GM21423 (cell line): ENCODE measurements at regions not wholly inside any gene's neighbourhood (a gene's known extent, or its start where the extent isn't known, plus 50 kb on each side); places are given as distances from the start of the nearest gene placed in this dataset.
"Not testable (repeated sequence)": the region's sequence is repeated elsewhere in the genome, so short reads cannot be mapped to it uniquely, and the experiment has no call there.

Source experiments
- ATAC-seq: cut with Tn5 transposase; IDR thresholded peaks from one replicate; pipeline ENCODE4 v1.9.1; 2021; ENCODE audit warnings: mild to moderate bottlenecking, moderate library complexity; ENCODE audit not compliant: unreplicated experiment

GRCh38 chr3:176009256-176009655 is 1150.1 kb downstream of the NAALADL2 start:
- no peak for ATAC-seq

DNA sequence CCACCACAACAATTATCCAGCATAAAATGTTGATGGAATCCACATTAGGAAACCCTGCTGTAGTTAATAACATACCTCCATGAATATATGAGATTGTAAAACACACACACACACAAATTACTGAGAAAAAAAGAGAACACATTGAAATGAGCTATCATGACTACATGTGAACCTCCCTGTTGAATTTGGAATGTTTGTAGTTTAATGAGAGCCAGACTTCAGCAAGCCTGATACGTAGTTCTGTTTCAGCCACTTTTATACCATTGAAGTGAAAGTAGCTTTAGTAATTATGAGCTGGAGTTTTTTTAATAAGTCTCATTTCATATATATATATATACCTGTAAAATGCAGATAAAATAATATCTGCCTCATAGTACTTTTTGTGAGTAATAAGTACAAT is 1146.4 kb downstream of the NAALADL2 start:
- ATAC-seq, result no peak

DNA sequence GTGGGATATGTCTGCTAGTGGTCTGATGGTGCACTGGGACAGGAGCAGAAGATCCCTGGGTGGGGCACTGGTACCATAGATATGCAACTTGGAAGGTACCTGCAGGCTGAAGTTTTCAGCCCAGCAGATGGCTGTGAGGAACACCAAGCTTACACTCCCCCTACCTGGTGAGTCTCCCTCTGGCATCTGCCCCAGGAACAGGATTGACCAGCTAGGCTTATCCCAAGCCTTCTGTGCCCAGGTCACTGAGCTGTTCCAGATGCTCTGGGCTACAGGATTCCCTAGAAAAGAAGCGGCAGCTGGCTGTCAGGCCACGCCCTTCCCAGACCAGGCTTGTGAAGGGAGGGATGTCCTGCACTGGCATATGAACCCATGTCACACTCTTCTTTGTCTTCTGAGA is 1130.0 kb downstream of the NAALADL2 start:
- no peak for ATAC-seq

- no peak for ATAC-seq
These were observed 1129.3 kb downstream of the NAALADL2 start for GRCh38 chr3:175988401-175988800.

DNA sequence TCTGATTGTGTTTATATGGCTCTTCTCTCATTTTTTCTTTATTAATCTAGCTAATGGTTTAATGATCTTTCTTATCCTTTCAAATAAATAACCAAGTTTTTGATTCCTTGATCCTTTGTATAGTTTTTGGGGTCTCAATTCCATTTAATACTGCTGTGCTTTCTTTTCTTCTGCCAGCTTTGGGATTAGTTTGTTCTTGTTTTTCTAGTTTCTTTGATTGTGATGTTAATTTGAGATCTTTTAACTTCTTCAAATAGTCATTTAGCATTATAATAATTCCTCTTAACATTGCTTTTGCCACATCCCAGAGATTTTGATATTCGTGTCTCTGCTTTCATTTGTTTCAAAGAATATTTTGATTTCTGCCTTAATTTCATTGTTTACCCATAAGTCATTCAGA is 1126.6 kb downstream of the NAALADL2 start:
- no peak for ATAC-seq

GRCh38 chr3:175983379-175983778 is 1124.2 kb downstream of the NAALADL2 start:
- no peak for ATAC-seq

DNA sequence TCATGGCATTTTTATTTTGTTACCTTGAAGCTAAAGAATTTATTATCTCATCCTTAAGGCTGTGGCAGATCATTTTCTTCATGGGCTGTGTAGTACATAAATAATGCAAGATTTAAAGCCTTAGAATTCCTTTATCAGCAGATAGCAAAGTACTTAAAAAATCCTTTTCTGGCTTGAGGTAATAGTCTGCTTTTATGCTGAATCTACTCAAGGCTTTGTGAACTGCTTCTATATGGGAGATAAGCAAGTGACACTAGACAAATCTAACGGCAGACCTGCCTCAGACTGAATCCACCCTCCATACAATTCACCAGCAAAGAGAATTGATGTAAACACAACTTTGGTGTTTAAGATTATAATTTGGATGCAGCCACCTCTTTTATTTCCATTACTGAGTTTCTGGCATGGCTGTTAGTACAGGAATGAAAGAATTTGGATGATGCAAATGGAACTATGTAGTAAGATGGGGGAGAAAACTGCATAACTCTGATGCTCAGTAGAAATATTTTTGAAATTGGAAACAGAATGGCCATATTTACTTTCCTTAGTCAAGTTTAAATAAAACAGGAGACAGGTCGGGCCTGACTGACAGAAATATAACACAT is 1121.5 kb downstream of the NAALADL2 start:
- no peak for ATAC-seq

GRCh38 chr3:175977968-175978752 is 1119.0 kb downstream of the NAALADL2 start:
- no peak for ATAC-seq

GRCh38 chr3:175969456-175969855 is 1110.3 kb downstream of the NAALADL2 start:
- no peak for ATAC-seq

DNA sequence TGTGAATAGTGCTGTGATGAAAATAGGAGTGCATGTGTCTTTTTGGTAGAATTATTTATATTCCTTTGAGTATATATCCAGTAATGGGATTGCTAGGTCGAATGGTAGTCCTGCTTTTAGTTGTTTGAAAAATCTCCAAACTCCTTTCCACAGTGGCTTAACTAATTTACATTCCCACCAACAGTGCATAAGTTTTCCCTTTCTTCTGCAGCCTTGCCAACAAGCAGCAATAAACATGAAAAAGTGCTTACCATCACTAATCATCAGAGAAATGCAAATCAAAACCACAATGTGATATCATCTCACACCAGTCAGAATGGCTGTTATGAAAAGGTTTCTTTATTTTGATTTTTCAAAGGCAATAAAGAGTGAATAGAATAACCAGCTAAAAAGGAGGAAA is 1105.9 kb downstream of the NAALADL2 start:
- ATAC-seq, result no peak

GRCh38 chr3:175957427-175957826 is 1098.3 kb downstream of the NAALADL2 start:
- no peak for ATAC-seq

DNA sequence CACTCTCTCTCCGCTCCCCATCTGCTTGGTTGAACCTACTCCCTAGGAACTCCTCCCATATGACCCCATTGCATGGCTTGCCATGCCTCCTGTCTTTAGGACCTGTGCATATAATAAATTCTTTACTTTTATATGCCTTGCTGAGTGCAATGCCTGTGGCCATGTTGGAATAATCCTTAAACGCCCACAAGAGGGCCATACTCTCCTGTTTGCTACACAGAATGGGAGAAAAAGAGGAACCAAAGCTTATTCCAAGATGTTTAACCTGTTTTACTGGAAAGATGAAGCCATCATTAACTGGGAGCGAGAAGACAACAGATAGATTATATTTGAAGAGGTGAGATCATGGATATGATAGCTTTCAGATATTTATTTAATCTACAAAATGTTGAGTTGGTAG is 1097.8 kb downstream of the NAALADL2 start:
- no peak for ATAC-seq

DNA sequence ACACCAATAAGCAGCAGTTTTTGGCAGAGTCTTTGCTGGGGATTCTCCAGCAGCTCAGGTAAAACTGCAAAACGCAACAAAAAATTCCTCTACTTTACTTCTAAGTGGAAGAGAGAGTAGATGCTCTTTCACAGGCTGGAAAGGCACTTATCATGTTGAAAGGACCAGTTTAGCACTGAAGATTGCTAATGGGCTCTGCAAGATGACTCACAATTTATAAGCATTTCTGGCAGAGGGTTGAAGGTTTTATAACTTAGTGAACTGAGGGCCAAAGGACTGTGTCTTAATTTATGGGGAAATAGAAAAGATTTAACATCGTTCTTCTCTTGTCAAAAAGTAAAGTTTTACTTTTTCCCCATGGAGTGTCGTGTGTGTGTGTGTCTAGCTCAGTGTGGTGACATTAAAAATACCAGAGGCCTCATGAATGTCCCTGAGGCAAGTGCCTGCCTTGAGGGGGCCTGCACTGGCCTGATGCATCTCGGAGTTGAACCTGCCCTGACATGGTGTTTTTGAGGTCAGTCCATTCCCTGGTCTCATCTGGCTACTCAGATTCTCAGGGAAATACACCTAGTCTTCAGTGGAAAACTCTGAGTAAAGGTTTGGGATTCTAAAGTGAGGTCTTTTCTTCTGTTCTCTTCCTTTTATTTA is 1092.0 kb downstream of the NAALADL2 start:
- ATAC-seq, result no peak

DNA sequence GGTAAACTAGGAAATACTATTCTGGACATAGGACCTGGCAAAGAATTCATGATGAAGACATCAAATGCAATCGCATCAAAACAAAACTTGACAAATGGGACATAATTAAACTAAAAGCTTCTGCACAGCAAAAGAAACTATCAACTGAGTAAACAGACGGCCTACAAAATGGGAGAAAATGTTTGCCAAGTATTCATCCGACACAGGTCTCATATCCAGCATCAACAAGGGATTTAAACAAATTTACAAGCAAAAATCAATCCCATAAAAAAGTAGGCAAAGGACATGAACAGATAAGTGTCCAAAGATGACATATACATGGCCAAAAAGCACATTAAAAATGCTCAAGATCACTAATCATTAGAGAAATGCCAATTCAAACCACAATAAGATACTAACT is 1088.9 kb downstream of the NAALADL2 start:
- no peak for ATAC-seq

DNA sequence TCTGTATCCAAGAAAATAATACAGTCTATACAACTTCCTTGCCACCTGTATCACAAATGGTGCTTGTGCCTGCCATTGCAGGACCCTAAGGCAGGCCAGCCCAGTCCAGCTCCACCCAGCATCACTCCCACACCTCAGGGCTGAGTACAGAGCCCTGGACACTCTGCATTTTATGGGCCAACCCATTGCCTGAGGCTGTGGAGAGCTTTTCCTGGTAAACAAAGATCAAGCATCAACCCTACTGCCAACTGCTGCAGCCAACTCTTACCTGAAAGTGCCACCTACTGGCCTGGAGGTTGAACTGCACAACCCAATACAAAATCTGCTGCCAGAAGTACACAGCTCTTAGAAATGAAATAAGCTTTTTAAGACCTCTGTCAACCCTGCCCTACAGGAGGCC is 1082.2 kb downstream of the NAALADL2 start:
- ATAC-seq, result no peak

GRCh38 chr3:175940881-175941280 is 1081.7 kb downstream of the NAALADL2 start:
- no peak for ATAC-seq

- no peak for ATAC-seq
These were observed 1081.1 kb downstream of the NAALADL2 start for GRCh38 chr3:175940243-175940642.

- ATAC-seq, result not testable (repeated sequence)
These were observed 1078.2 kb downstream of the NAALADL2 start for GRCh38 chr3:175937367-175937766.

DNA sequence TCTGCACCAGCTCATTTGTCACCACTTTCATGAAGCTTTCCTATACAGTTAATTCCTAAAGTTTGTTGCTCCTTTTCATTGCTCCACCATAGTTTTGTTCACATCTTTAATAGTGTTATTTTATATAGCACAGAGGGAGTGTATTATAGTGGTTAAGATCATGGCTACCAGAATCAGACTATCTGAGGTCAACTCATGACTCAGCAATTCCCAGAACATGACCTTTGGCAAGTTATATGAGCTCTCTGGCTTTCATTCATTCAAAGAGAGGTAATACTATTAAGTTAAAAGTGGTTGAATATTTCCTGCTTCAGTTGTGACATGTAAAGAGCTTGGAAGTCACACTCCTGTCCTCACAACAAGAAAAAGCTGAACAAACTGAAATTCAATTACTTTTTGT is 1073.5 kb downstream of the NAALADL2 start:
- no peak for ATAC-seq

- ATAC-seq, result no peak
These were observed 1060.0 kb downstream of the NAALADL2 start for GRCh38 chr3:175919133-175919532.

DNA sequence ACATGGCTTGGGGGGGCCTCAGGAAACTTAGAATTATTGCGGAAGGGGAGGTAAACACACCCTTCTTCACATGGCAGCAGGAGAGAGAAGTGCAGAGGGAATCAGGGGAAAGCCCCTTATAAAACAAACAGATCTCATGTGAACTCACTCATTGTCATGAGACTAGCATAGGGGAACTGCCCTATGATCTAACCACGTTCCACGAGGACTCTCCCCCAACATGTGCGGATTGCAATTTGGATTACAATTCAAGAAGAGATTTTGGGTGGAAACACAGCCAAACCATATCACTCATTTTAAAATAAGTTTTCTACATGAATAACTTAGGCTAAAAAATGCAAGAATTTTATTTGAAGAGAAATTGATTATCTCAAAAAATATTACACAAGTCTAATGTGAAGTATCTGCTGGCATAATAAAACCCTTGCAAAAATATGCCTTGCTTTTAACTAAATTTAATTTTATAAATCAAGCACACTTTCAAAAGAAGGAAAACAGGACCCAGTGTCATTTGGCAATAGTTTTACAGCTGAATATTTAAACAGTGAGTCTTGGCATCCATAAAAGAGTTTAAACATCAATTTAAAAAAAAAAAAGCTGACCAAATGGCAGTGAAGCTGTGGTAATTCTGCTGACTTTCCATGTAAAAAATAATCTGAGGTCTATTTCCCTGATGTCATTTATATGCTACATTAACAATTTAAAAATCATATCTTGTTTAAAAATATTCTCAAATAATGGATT is 1057.2 kb downstream of the NAALADL2 start:
- ATAC-seq, result no peak
